Central memory CD4-positive, alpha-beta T cell (primary cell): ENCODE measurements at regions not wholly inside any gene's neighbourhood (a gene's known extent, or its start where the extent isn't known, plus 50 kb on each side); places are given as distances from the start of the nearest gene placed in this dataset.
"Not testable (repeated sequence)": the region's sequence is repeated elsewhere in the genome, so short reads cannot be mapped to it uniquely, and the experiment has no call there.

Experiments
- DNase-seq: peaks from one replicate; pipeline ENCODE4 v3.0.0; 2022

GRCh38 chr2:150095361-150096095 lies 391.9 kb downstream of the RND3 start:
- DNase-seq: no peak

GRCh38 chr2:150091846-150092245 lies 395.6 kb downstream of the RND3 start:
- no peak for DNase-seq

GRCh38 chr2:150090031-150090430 lies 397.4 kb downstream of the RND3 start:
- no peak for DNase-seq

GRCh38 chr2:150088538-150088937 lies 398.9 kb downstream of the RND3 start:
- DNase-seq: no peak

- DNase-seq: no peak
These were observed 402.0 kb downstream of the RND3 start for GRCh38 chr2:150085478-150085877.

- DNase-seq: no peak
These were observed 405.5 kb downstream of the RND3 start for GRCh38 chr2:150081775-150082481.

GRCh38 chr2:150076281-150076680 lies 411.2 kb downstream of the RND3 start:
- DNase-seq: no peak

- DNase-seq: no peak
These were observed 411.6 kb downstream of the RND3 start for GRCh38 chr2:150075831-150076230.

- no peak for DNase-seq
These were observed 421.0 kb downstream of the RND3 start for GRCh38 chr2:150066490-150066889.

- no peak for DNase-seq
These were observed 423.4 kb downstream of the RND3 start for GRCh38 chr2:150063931-150064548.

- no peak for DNase-seq
These were observed 424.0 kb downstream of the RND3 start for GRCh38 chr2:150063432-150063889.

- no peak for DNase-seq
These were observed 425.1 kb downstream of the RND3 start for GRCh38 chr2:150062416-150062815.

GRCh38 chr2:150060341-150060740 lies 427.1 kb downstream of the RND3 start:
- no peak for DNase-seq

- DNase-seq: not testable (repeated sequence)
These were observed 427.8 kb downstream of the RND3 start for GRCh38 chr2:150059676-150060075.

GRCh38 chr2:150052457-150052856 lies 435.0 kb downstream of the RND3 start:
- DNase-seq: no peak

GRCh38 chr2:150051004-150051403 lies 436.5 kb downstream of the RND3 start:
- no peak for DNase-seq

GRCh38 chr2:150050036-150050435 lies 437.4 kb downstream of the RND3 start:
- no peak for DNase-seq

GRCh38 chr2:150047620-150048222 lies 439.7 kb downstream of the RND3 start:
- DNase-seq: no peak

- no peak for DNase-seq
These were observed 440.7 kb downstream of the RND3 start for GRCh38 chr2:150046810-150047209.

- no peak for DNase-seq
These were observed 441.3 kb downstream of the RND3 start for GRCh38 chr2:150046211-150046610.

GRCh38 chr2:150045601-150046000 lies 441.9 kb downstream of the RND3 start:
- no peak for DNase-seq

GRCh38 chr2:150043172-150043500 lies 444.3 kb downstream of the RND3 start:
- no peak for DNase-seq

GRCh38 chr2:150042500-150043171 lies 444.8 kb downstream of the RND3 start:
- DNase-seq: no peak
